ENCODE measurements at regions not wholly inside any gene's neighbourhood (a gene's known extent, or its start where the extent isn't known, plus 50 kb on each side); places are given as distances from the start of the nearest gene placed in this dataset.

- no peak overlapping the region for H3K4me3 ChIP-seq (replicated peaks in 1 of 2; ENCODE audit: low read depth in 2 of 2, low read length in 2 of 2)
- DNase-seq (ENCODE audit: low read depth in 2 of 2) = no peak
- no peak for TF ChIP-seq CTCF (IDR thresholded peaks at IDR 0.05; ENCODE audit: low read depth, low read length)
These were observed 54.7 kb upstream of the DSCAM start for GRCh38 chr21:40901691-40902090.

GRCh38 chr21:40902299-40902698 is 55.3 kb upstream of the DSCAM start:
- no peak overlapping the region for H3K4me3 ChIP-seq (replicated peaks in 1 of 2; ENCODE audit: low read depth in 2 of 2, low read length in 2 of 2)
- no peak for TF ChIP-seq CTCF (IDR thresholded peaks at IDR 0.05; ENCODE audit: low read depth, low read length)
- no peak for DNase-seq (ENCODE audit: low read depth in 2 of 2)

- no peak for DNase-seq (ENCODE audit: low read depth in 2 of 2)
- H3K4me3 ChIP-seq (replicated peaks in 1 of 2; ENCODE audit: low read depth in 2 of 2, low read length in 2 of 2) = no peak overlapping the region
- TF ChIP-seq CTCF (IDR thresholded peaks at IDR 0.05; ENCODE audit: low read depth, low read length) = no peak
These were observed 56.0 kb upstream of the DSCAM start for GRCh38 chr21:40902993-40903392.

- H3K4me3 ChIP-seq (replicated peaks in 1 of 2; ENCODE audit: low read depth in 2 of 2, low read length in 2 of 2) = no peak overlapping the region
- no peak for TF ChIP-seq CTCF (IDR thresholded peaks at IDR 0.05; ENCODE audit: low read depth, low read length)
- no peak for DNase-seq (ENCODE audit: low read depth in 2 of 2)
These were observed 58.3 kb upstream of the DSCAM start for GRCh38 chr21:40905251-40905650.

GRCh38 chr21:40912375-40912774 is 65.4 kb upstream of the DSCAM start:
- no peak for TF ChIP-seq CTCF (IDR thresholded peaks at IDR 0.05; ENCODE audit: low read depth, low read length)
- no peak overlapping the region for H3K4me3 ChIP-seq (replicated peaks in 1 of 2; ENCODE audit: low read depth in 2 of 2, low read length in 2 of 2)
- DNase-seq (ENCODE audit: low read depth in 2 of 2) = no peak

- TF ChIP-seq CTCF (IDR thresholded peaks at IDR 0.05; ENCODE audit: low read depth, low read length) = no peak
- DNase-seq (ENCODE audit: low read depth in 2 of 2) = no peak
- no peak overlapping the region for H3K4me3 ChIP-seq (replicated peaks in 1 of 2; ENCODE audit: low read depth in 2 of 2, low read length in 2 of 2)
These were observed 68.2 kb upstream of the DSCAM start for GRCh38 chr21:40915114-40915513.

- no peak for DNase-seq (ENCODE audit: low read depth in 2 of 2)
- TF ChIP-seq CTCF (IDR thresholded peaks at IDR 0.05; ENCODE audit: low read depth, low read length) = no peak
- no peak overlapping the region for H3K4me3 ChIP-seq (replicated peaks in 1 of 2; ENCODE audit: low read depth in 2 of 2, low read length in 2 of 2)
These were observed 76.4 kb upstream of the DSCAM start for GRCh38 chr21:40923407-40923806.

Data from cardiac fibroblast (primary cell).